ENCODE measurements at regions not wholly inside any gene's neighbourhood (a gene's known extent, or its start where the extent isn't known, plus 50 kb on each side); places are given as distances from the start of the nearest gene placed in this dataset.

DNA sequence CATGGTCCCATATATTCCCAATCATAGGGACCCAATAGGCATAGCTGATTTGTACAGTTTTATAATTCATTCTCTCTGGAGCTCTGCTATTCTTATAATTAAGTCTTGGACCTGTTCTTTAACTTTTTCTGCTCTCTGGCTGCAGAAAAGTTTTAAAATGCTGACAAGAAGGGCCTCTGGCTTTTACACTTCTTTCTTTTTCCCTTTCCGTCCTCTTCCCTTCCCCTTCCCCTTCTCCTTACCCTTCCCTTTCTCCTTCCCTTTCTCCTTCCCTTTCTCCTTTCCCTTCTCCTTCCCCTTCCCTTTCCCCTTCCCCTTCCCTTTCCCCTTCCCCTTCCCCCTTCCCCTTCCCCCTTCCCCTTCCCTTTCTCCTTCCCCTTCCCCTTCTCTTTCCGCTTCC, 101.3 kb upstream of the TPK1 start:
- no peaks in the 10 kb centered on the region for H3K9me3 ChIP-seq (ENCODE audit: insufficient read depth in 2 of 2, low read depth in 1 of 2, low read length in 1 of 2)
- H3K4me1 ChIP-seq (replicated peaks in 1 of 4; ENCODE audit: control insufficient read depth in 3 of 4, insufficient read depth in 4 of 4, low read length in 3 of 4): no peaks in the 10 kb centered on the region
- no peak overlapping the region for H3K14ac ChIP-seq (ENCODE audit: insufficient read length)
- no peaks in the 10 kb centered on the region for H3K79me1 ChIP-seq (ENCODE audit: low read depth, low read length)
- no peak overlapping the region for H3K4ac ChIP-seq (replicated peaks; ENCODE audit: insufficient read length, low read depth, low read length)
- H4K91ac ChIP-seq (replicated peaks; ENCODE audit: insufficient read length, low read length): no peak overlapping the region
- H4K5ac ChIP-seq (ENCODE audit: insufficient read length, low read depth, low read length): no peak overlapping the region
- H2BK5ac ChIP-seq (ENCODE audit: low read depth, low read length): no peak overlapping the region
- no peaks in the 10 kb centered on the region for H4K20me1 ChIP-seq (replicated peaks in 1 of 2; ENCODE audit: control insufficient read depth in 1 of 2, insufficient read depth in 2 of 2, low read length in 2 of 2)
- no peak overlapping the region for H2BK15ac ChIP-seq (ENCODE audit: low read length)
- TF ChIP-seq KDM4A (IDR thresholded peaks at IDR 0.05; ENCODE audit: low read depth, low read length, severe bottlenecking) (no peak), YY1 (IDR thresholded peaks at IDR 0.05; ENCODE audit: low read depth, low read length) (no peak), TEAD4 (IDR thresholded peaks at IDR 0.05; ENCODE audit: low read depth, low read length) (no peak), SRF (IDR thresholded peaks at IDR 0.05; ENCODE audit: low read depth, low read length) (no peak), CREB1 (IDR thresholded peaks at IDR 0.05) (no peak), TAF1 (IDR thresholded peaks at IDR 0.05; ENCODE audit: low read depth, low read length) (no peak)
- WGBS, 2 experiments (ENCODE audit: extremely low coverage in 1 of 2, insufficient coverage in 1 of 2, insufficient read length in 1 of 2, insufficient replicate concordance in 2 of 2, low coverage in 1 of 2, low lambda C conversion rate in 2 of 2, missing lambda C conversion rate in 1 of 2): 60% methylated on average over 1 of the region's 2 CpGs; no CpG with 5 or more reads in 1 of the 2 experiments
- no peak for FAIRE-seq
- H3K9ac ChIP-seq (replicated peaks in 1 of 4; ENCODE audit: extremely low read depth in 1 of 4, low read depth in 3 of 4, low read length in 3 of 4): no peak overlapping the region
- no peak overlapping the region for H2AK5ac ChIP-seq (ENCODE audit: low read depth, low read length)
- H3K18ac ChIP-seq (ENCODE audit: extremely low read depth, low read length): no peak overlapping the region
- no peaks in the 10 kb centered on the region for H3K36me3 ChIP-seq (ENCODE audit: control insufficient read depth in 2 of 4, insufficient read depth in 4 of 4, low read length in 3 of 4)
- H3K4me2 ChIP-seq (ENCODE audit: insufficient read depth in 1 of 2, low read depth in 2 of 2, low read length in 2 of 2): no peak overlapping the region
- no peak overlapping the region for H3K23ac ChIP-seq (ENCODE audit: insufficient read length)
- no peaks in the 10 kb centered on the region for H3K23me2 ChIP-seq (ENCODE audit: low read depth, low read length)
- ChIA-PET CTCF (ENCODE audit: partially characterized antibody) (no interaction called here), POLR2A (ENCODE audit: partially characterized antibody) (no interaction called here)
- no peak overlapping the region for H2BK20ac ChIP-seq (ENCODE audit: low read length)
- H3K79me2 ChIP-seq (ENCODE audit: control insufficient read depth in 1 of 2, insufficient read depth in 2 of 2, low read length in 2 of 2): no peaks in the 10 kb centered on the region
- no peak overlapping the region for H2AFZ ChIP-seq (ENCODE audit: low read length)
- no peak overlapping the region; the same call in 1 of the 2 replicates for H4K8ac ChIP-seq (ENCODE audit: extremely low read depth, insufficient read depth, low read length)
- no peak overlapping the region for H2BK12ac ChIP-seq (ENCODE audit: low read depth, low read length)
- no peak overlapping the region for H3K56ac ChIP-seq (replicated peaks; ENCODE audit: insufficient read length, low read depth, low read length)
- no peaks in the 10 kb centered on the region for H3K27me3 ChIP-seq (replicated peaks in 1 of 4; ENCODE audit: control insufficient read depth in 3 of 4, extremely low read depth in 1 of 4, insufficient read depth in 3 of 4, low read length in 3 of 4)
- H3K4me3 ChIP-seq (ENCODE audit: extremely low read depth in 1 of 4, insufficient read depth in 2 of 4, low read depth in 3 of 4, low read length in 4 of 4): no peak overlapping the region
- DNase-seq (ENCODE audit: low read depth in 1 of 2, low spot score in 2 of 2): no peak
- H3K27ac ChIP-seq (ENCODE audit: low read depth, low read length): no peak overlapping the region
- no peak overlapping the region for H2BK120ac ChIP-seq (replicated peaks; ENCODE audit: low read depth, low read length)
